HG03354 (cell line): ENCODE measurements at regions not wholly inside any gene's neighbourhood (a gene's known extent, or its start where the extent isn't known, plus 50 kb on each side); places are given as distances from the start of the nearest gene placed in this dataset.

Experiments used
- ATAC-seq: cut with Tn5 transposase; IDR thresholded peaks from one replicate; pipeline ENCODE4 v1.9.1; 2021; ENCODE audit warnings: mild to moderate bottlenecking; ENCODE audit not compliant: unreplicated experiment, poor library complexity, severe bottlenecking

- no peak for ATAC-seq
Measured at GRCh38 chr9:80052830-80053229, 481.1 kb downstream of the TLE4 start.

DNA sequence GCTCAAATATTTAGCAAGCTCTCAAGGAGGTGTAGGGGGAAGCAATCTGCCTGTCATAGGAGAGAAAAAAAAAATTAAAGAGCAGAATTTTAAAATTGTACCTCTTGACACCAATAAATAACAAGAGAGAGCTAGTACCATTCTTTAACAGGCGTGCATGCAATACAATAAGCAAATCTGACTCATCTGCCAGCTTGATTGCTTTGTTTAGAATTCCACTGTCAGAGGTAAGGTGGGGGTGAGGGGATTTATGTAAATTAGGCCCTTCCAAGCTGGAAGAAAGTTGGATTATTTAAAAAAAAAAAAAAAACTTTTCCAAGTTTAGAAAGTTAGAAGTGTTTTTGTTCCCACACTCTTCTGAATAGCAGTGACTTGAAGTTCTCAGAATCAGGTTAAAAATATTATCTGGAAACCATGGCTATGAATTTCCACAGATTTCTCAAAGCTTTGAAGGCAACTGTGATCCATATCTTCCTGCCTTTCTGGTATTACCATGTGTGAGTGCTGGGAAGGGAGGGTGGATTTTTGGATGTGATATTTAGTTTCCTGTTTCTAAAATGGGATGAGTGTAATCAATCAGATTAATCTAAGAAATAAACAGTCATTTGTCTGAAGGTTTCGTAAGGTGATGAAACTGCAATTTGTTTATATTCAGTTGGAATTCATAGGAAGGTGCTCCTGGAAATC, 477.5 kb downstream of the TLE4 start:
- no peak for ATAC-seq

- ATAC-seq: no peak
Measured at GRCh38 chr9:80046481-80046880, 474.7 kb downstream of the TLE4 start.

GRCh38 chr9:80041821-80042220, 470.1 kb downstream of the TLE4 start:
- no peak for ATAC-seq

DNA sequence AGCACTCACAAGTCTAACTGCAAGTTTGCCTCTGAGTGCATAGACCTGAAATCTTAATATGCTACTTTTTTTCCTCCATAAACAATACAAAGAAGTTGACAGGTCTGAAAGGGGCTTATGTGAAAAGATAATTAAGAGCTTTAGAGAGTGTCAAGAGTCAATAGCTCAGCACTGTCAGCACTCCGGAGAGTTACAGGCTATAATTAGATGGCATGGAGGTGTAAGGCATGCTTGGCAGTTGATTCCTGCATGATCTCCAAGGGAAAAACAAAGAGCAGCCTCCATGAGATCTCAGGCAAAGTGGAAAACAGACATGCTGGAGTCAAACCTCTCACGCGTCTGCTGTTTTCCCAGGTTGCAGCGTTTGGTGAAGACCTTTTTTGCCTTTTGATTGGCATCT, 468.7 kb downstream of the TLE4 start:
- no peak for ATAC-seq

GRCh38 chr9:80030801-80031200, 459.0 kb downstream of the TLE4 start:
- ATAC-seq: no peak

DNA sequence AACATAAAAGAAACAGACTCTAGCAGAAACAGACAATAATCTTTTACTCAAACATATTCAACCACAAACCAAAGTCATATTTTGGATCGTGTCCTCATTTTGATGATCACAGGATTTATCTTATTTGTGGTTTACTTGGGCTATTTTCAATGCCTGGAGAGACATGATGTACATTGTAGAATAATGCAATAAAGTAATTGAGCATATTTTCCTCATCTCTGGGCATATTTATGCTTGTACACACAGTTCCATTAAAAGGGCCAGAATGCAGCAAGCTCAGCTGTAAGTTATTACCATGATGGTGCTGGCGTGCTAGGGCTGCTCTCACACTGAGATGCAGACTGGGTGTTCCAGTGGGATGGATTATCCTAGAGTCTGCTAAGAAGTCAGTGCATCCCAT, 456.7 kb downstream of the TLE4 start:
- ATAC-seq: no peak

GRCh38 chr9:80025796-80026520, 454.2 kb downstream of the TLE4 start:
- no peak for ATAC-seq

DNA sequence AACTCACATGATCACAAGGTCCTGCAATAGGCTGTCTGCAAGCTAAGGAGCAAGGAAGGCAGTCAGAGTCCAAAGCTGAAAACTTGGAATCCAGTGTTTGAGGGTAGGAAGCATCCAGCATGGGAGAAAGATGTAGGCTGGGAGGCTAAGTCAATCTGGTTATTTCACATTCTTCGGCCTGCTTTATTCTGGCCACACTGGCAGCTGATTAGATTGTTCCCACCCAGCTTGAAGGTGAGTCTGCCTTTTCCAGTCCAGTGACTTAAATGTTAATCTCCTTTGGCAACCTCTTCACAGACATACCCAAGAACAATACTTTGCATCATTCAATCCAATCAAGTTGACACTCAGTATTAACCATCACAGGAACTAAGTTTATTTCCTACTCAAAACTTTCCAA, 453.4 kb downstream of the TLE4 start:
- no peak for ATAC-seq

GRCh38 chr9:80020530-80020929, 448.8 kb downstream of the TLE4 start:
- ATAC-seq: no peak

DNA sequence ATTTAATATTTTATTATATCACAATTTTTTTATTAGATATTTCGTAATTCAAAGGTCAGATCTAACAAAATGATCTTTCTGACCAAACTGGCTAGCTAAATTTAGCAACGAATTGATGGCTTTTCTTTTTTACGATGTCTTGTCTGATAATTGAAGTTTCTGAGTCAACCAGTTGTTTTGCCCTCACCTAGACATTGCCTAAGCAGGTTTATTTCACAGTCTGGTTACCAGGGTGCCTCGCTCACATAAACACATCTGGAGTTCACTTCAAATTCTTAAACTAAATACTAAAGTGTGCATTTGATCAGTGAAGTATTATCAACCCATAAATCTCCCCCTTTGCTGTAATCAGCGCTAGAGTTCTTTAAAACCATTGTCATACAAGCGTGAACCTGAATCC, 448.3 kb downstream of the TLE4 start:
- ATAC-seq: no peak

GRCh38 chr9:80013891-80014290, 442.1 kb downstream of the TLE4 start:
- no peak for ATAC-seq

DNA sequence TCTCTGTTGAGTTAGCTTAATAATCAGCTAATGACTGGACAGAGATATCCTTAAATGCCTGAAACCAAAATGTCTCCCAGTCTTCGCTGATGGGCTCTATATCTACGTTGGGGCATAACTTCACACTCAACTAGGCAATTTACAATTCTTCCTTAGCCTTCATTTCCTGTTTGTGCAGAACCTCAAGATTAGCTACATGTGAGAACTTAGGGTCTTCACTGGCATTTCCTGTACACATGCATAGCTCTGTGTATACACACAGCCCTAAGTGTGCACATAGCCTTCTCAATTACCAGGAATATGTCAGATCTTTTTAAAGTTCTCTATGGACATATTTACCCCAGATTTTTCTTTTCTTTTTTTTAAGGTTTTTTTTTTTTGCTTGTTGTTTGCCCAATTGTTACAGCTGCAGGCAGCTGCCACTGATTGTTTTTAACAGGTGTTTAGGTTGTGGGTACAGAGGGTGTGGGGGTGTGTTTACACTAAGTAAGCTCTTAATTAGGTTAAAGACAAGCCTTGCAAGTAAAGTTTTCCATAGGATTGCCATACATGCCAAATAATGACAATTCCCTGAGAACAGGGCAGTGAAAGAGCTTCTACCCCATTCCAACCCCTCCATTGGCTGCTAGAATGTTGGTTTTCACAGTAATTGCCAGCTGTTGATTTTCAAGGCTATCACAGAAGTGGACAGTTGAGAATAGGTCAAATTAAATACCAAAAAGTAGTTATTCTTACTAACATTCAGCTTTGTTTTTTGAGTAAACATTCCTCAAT, 441.0 kb downstream of the TLE4 start:
- no peak for ATAC-seq

DNA sequence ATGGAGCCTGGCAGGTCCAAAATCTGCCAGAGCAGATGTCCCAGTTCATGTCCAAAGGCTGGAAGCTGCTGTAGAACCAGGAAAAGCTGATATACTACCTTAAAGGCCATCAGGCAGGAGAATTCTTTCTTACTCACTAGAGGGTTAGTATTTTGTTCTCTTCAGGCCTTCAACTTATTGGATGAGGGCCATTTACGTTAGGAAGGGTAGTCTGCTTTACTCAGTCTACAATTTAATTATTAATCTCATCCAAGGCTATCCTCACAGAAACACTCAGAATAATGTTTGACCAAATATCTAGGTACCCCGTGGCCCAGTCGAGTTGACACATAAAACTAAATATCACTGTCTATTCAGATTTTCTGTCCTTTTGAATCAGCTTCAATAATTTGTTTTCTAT, 437.4 kb downstream of the TLE4 start:
- ATAC-seq: no peak

GRCh38 chr9:80004714-80005113, 432.9 kb downstream of the TLE4 start:
- ATAC-seq: no peak

GRCh38 chr9:79990536-79990935, 418.8 kb downstream of the TLE4 start:
- ATAC-seq: no peak

DNA sequence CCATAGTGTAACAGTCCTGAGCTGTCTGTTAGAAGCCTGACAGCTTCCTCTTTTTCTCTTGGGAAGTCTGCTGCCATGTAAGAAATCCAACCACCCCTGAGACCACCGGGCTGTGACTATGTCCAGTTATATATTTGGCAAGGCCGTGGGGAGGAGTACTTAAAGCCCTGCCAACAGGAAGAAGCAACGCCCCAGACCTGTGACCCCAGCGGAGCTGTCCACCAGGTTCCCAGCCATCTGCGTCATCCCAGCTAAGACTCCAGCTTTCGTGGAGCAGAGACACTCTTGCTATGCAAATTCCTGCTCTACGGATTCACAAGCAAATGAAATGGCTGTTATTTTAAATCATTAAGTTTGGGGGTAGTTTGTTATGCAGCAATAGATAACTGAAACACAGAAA, 417.3 kb downstream of the TLE4 start:
- no peak for ATAC-seq

GRCh38 chr9:79988126-79988525, 416.4 kb downstream of the TLE4 start:
- no peak for ATAC-seq

GRCh38 chr9:79986437-79986836, 414.7 kb downstream of the TLE4 start:
- ATAC-seq: no peak

GRCh38 chr9:79985772-79986171, 414.0 kb downstream of the TLE4 start:
- no peak for ATAC-seq

GRCh38 chr9:79985264-79985663, 413.5 kb downstream of the TLE4 start:
- no peak for ATAC-seq
